IgD-negative memory B cell (primary cell): ENCODE measurements at regions not wholly inside any gene's neighbourhood (a gene's known extent, or its start where the extent isn't known, plus 50 kb on each side); places are given as distances from the start of the nearest gene placed in this dataset.
"Not testable (repeated sequence)": the region's sequence is repeated elsewhere in the genome, so short reads cannot be mapped to it uniquely, and the experiment has no call there.

Source experiments
- H3K27ac Mint-ChIP-seq, 3 donors: one replicate each; pipeline ENCODE4 v1.8.0; 2020 to 2022; ENCODE audit warnings: mild to moderate bottlenecking in 3 of 3, mixed read lengths in 3 of 3, moderate library complexity in 1 of 3
- H3K27me3 Mint-ChIP-seq: one replicate; pipeline ENCODE4 v1.8.0; 2021; ENCODE audit warnings: mixed read lengths
- H3K36me3 Mint-ChIP-seq: one replicate; pipeline ENCODE4 v1.8.0; 2020; ENCODE audit warnings: mild to moderate bottlenecking, mixed read lengths
- H3K4me1 Mint-ChIP-seq, 3 donors: one replicate each; pipeline ENCODE4 v1.8.0; 2020 to 2022; ENCODE audit warnings: mixed read lengths in 3 of 3, mild to moderate bottlenecking in 1 of 3
- H3K4me3 Mint-ChIP-seq, 4 donors: one replicate each; pipeline ENCODE4 v1.8.0; 2020 to 2022; ENCODE audit warnings: mild to moderate bottlenecking in 4 of 4, mixed read lengths in 4 of 4, moderate library complexity in 3 of 4
- H3K9me3 Mint-ChIP-seq, 3 donors: one replicate each; pipeline ENCODE4 v1.8.0; 2020 to 2021; ENCODE audit warnings: mixed read lengths in 3 of 3, mild to moderate bottlenecking in 1 of 3

DNA sequence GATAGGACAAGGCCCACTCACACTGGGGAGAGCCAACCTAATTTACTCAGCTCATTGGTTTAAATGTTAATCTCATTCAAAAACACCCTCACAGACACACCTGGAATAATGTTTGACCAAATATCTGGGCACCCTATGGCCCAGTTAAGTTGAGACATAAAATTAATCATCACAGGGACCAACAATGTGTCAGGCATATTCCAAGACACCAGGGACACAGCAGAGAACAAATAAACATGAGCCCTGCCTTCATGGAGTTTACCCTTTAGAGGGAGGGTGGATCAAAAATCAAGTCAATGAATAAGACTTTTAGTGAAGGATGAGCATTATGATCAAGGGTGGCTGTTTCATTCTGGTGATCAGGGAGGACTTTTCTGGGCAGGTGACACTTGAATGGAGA lies 98.7 kb upstream of the CHD6 start:
- Mint-ChIP-seq H3K36me3 (no peaks in the 10 kb centered on the region), H3K4me3 (no peak overlapping the region), H3K27ac (no peak overlapping the region), H3K4me1 (no peaks in the 10 kb centered on the region), H3K9me3 (peaks cover 3 to 6% (median 5%) of the 10 kb centered on the region in 3 donors), H3K27me3 (peaks cover 8% of the 10 kb centered on the region)

DNA sequence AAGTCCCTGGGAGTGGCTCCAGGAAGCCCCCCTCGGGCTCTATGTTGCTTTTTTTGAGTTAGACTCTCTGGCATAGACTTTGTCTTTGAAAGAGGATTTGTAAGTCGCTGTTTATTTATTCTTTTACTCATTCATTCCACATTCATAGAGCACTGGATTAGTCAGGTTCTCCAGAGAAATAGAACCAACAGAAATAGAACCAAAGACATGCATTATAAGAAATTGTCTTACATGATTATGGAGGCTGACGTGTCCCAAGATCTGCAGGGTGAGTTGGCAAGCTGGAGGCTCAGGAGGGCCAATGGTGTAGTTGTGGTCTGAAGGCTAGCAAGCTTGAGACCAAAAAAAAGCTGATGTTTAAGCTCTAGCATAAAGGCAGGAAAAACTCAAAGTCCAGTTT lies 98.3 kb upstream of the CHD6 start:
- peaks cover 3 to 7% (median 5%) of the 10 kb centered on the region in 3 donors for H3K9me3 Mint-ChIP-seq
- no peaks in the 10 kb centered on the region for H3K4me1 Mint-ChIP-seq
- peaks cover 8% of the 10 kb centered on the region for H3K27me3 Mint-ChIP-seq
- no peaks in the 10 kb centered on the region for H3K36me3 Mint-ChIP-seq
- H3K27ac Mint-ChIP-seq = no peak overlapping the region
- no peak overlapping the region for H3K4me3 Mint-ChIP-seq

- peaks cover 3 to 7% (median 5%) of the 10 kb centered on the region in 3 donors for H3K9me3 Mint-ChIP-seq
- H3K4me1 Mint-ChIP-seq = no peaks in the 10 kb centered on the region
- H3K27me3 Mint-ChIP-seq = peaks cover 8% of the 10 kb centered on the region
- peaks cover under 1% of the 10 kb centered on the region for H3K36me3 Mint-ChIP-seq
- H3K4me3 Mint-ChIP-seq = no peak overlapping the region
- H3K27ac Mint-ChIP-seq = no peak overlapping the region
These were observed 97.3 kb upstream of the CHD6 start for GRCh38 chr20:41715526-41715925.

DNA sequence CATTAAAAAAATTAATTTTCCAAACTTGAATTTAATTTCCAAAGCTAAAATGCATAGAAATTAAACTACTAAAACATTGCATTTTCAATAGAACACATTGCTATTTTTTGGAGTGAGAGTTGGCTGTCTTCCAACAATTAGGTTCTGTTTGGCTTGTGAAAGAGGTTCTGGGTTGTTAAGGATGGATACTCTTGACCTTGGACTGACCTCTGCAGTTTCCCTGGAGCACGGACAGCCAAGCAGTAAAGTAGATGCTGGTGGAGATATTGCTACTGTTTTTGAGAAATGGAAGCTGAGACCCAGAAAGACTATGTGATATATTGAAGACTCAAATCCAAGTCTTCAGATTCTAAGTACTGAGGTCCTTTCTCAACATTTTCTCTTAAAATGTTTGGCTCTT lies 95.9 kb upstream of the CHD6 start:
- Mint-ChIP-seq H3K36me3 (peaks cover 2% of the 10 kb centered on the region), H3K9me3 (peaks cover 3 to 7% (median 5%) of the 10 kb centered on the region in 3 donors), H3K4me1 (no peaks in the 10 kb centered on the region), H3K4me3 (no peak overlapping the region), H3K27me3 (peaks cover 8% of the 10 kb centered on the region), H3K27ac (no peak overlapping the region)

GRCh38 chr20:41704896-41705295 lies 86.7 kb upstream of the CHD6 start:
- H3K9me3 Mint-ChIP-seq = no peaks in the 10 kb centered on the region
- no peaks in the 10 kb centered on the region for H3K4me1 Mint-ChIP-seq

GRCh38 chr20:41702647-41703046 lies 84.5 kb upstream of the CHD6 start:
- Mint-ChIP-seq H3K27ac (no peak overlapping the region), H3K36me3 (peaks cover under 1% of the 10 kb centered on the region), H3K4me1 (peaks cover 2 to 3% (median 2%) of the 10 kb centered on the region in 3 donors), H3K9me3 (no peaks in the 10 kb centered on the region), H3K4me3 (no peak overlapping the region), H3K27me3 (peaks cover 1% of the 10 kb centered on the region)

More at GRCh38 chr20:41704896-41705295, 86.7 kb upstream of the CHD6 start:
- H3K27me3 Mint-ChIP-seq = no peaks in the 10 kb centered on the region
- no peak overlapping the region for H3K4me3 Mint-ChIP-seq
- no peak overlapping the region for H3K27ac Mint-ChIP-seq
- H3K36me3 Mint-ChIP-seq = no peaks in the 10 kb centered on the region

- Mint-ChIP-seq H3K36me3 (peaks cover 2% of the 10 kb centered on the region), H3K4me1 (peaks cover 3 to 6% (median 3%) of the 10 kb centered on the region in 3 donors), H3K4me3 (no peak overlapping the region), H3K27ac (no peak overlapping the region), H3K9me3 (no peaks in the 10 kb centered on the region), H3K27me3 (peaks cover 4% of the 10 kb centered on the region)
These were observed 83.6 kb upstream of the CHD6 start for GRCh38 chr20:41701588-41702348.

DNA sequence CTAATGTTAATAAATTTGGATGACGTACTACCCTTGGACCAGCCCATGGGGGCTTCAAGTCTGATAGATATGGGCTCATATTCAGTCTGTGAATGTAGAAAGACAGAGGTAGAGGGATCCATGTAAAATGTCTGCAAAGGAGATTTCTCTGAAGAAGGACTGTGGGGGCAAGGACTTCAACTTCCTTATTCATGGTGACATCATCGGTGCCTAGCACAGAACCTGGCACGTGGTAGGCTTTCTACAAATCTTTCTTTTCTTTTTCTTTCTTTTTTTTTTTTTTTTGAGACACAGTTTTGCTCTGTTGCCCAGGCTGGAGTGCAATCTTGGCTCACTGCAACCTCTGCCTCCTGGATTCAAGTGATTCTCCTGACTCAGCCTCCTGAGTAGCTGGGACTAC lies 81.5 kb upstream of the CHD6 start:
- not testable (repeated sequence) for H3K4me1 Mint-ChIP-seq, H3K36me3 Mint-ChIP-seq, H3K27ac Mint-ChIP-seq, H3K9me3 Mint-ChIP-seq, H3K4me3 Mint-ChIP-seq, H3K27me3 Mint-ChIP-seq

GRCh38 chr20:41697861-41698559 lies 79.8 kb upstream of the CHD6 start:
- peak overlapping the region in 1 of 4 donors; percentile 84 for H3K4me3 Mint-ChIP-seq

DNA sequence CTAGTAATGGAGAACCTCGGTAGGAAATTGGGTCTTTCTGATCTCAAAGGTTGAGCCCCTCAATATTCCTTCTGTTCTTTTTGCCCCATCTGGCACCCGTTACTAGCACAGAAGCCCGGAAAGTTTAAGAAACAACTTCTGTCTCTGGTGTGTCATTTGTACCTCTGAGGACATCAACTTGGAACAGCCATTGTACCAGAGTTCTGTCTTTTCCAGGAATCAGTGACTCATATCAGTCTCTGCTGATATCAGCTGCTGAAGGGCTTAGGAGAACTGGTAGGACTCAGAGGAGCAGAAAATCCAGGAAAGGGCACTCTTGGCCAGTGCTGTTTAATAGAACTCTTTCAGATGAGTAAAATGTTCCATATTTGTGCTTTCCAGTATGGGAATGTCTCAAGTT lies 78.3 kb upstream of the CHD6 start:
- Mint-ChIP-seq H3K9me3 (peaks cover 0 to 2% (median 0%) of the 10 kb centered on the region in 3 donors), H3K27ac (no peak overlapping the region), H3K4me1 (peaks cover 16 to 19% (median 17%) of the 10 kb centered on the region in 3 donors), H3K36me3 (peaks cover 2% of the 10 kb centered on the region), H3K4me3 (no peak overlapping the region), H3K27me3 (peaks cover 4% of the 10 kb centered on the region)

More at GRCh38 chr20:41697861-41698559, 79.8 kb upstream of the CHD6 start:
- peaks cover 11 to 13% (median 13%) of the 10 kb centered on the region in 3 donors for H3K4me1 Mint-ChIP-seq
- H3K36me3 Mint-ChIP-seq = peaks cover 2% of the 10 kb centered on the region
- H3K27ac Mint-ChIP-seq = peak overlapping the region in 1 of 3 donors; percentile 54
- peaks cover 0 to 2% (median 0%) of the 10 kb centered on the region in 3 donors for H3K9me3 Mint-ChIP-seq
- H3K27me3 Mint-ChIP-seq = peaks cover 4% of the 10 kb centered on the region

GRCh38 chr20:41694796-41695195 lies 76.6 kb upstream of the CHD6 start:
- H3K27me3 Mint-ChIP-seq = peaks cover 4% of the 10 kb centered on the region
- H3K36me3 Mint-ChIP-seq = peaks cover 2% of the 10 kb centered on the region
- peak overlapping the region; percentile 56 to 93 (median 86) for H3K4me3 Mint-ChIP-seq
- H3K4me1 Mint-ChIP-seq = peaks cover 16 to 19% (median 17%) of the 10 kb centered on the region in 3 donors
- peaks cover 0 to 2% (median 0%) of the 10 kb centered on the region in 3 donors for H3K9me3 Mint-ChIP-seq
- peak overlapping the region in 2 of 3 donors; percentile 67 to 69 for H3K27ac Mint-ChIP-seq

DNA sequence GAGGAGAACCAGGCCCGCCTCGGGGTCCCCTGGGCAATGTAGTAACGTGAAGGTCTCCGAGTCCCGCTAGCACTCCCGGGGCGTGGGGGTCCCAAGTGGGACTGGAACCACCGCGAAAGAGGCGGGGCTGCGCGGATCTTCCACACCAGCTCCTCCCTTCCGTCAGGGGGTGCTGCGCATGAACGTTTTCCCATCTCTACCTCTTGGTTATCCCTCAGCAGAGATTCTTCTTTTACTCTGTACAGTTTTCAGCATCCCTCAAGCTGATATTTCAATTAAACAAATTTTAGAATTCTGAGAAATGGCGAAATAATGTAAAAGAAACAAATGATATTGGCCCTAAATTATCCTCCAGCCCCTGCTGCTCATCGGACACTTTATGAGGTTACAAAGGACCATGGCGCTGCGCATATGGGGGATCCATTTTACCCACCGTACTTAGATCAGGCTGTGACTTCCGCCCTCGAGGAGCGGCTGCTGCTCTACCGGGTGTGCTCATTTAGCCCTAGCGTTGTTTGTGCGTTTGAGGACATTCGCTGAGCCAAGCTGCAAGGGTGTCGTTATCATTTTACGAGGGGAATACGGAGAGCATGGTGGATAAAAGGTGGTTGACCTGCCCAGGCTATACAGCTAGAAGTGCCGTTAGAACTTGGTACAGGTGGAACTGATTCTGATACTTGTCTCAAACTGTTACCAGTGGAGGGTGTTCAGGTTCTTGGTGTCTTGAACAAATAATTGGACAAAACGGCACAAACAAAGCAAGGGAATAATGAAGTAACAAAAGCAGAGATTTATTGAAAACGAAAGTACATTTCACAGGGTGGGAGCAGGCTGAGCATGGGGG lies 75.2 kb upstream of the CHD6 start:
- Mint-ChIP-seq H3K27ac (peak overlapping the region; percentile 67 to 97 (median 96)), H3K4me1 (peaks cover 16 to 19% (median 17%) of the 10 kb centered on the region in 3 donors), H3K27me3 (peaks cover 4% of the 10 kb centered on the region)

GRCh38 chr20:41692479-41693135 lies 74.4 kb upstream of the CHD6 start:
- H3K4me1 Mint-ChIP-seq = peaks cover 12 to 16% (median 15%) of the 10 kb centered on the region in 3 donors
- peaks cover 2% of the 10 kb centered on the region for H3K27me3 Mint-ChIP-seq
- H3K27ac Mint-ChIP-seq = peak overlapping the region; percentile 67 to 97 (median 96)
- peaks cover under 1% of the 10 kb centered on the region for H3K36me3 Mint-ChIP-seq
- H3K9me3 Mint-ChIP-seq = peaks cover 0 to 2% (median 0%) of the 10 kb centered on the region in 3 donors
- peak overlapping the region; percentile 84 to 97 (median 94) for H3K4me3 Mint-ChIP-seq

More for the DNA sequence above, 75.2 kb upstream of the CHD6 start:
- Mint-ChIP-seq H3K9me3 (peaks cover 0 to 2% (median 0%) of the 10 kb centered on the region in 3 donors), H3K36me3 (peaks cover 2% of the 10 kb centered on the region), H3K4me3 (peak overlapping the region; percentile 84 to 97 (median 94))

DNA sequence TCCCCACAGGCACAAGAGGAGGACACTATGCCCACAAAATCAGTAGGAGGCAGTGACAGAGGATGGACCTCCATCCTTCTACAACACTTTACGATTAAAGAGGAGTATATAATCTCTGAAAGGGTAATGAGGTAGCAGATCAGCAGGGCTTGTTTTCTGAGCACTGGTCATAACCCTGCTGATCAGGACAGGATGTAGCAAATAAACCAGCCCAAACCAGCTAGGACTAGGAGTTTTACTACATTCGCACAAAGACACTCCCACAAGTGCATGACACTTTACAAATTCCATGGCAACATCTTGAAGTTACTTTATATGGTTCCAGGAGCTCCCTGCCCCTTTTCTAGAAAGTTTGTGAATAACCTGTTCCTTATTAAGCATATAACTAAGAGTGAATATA lies 73.3 kb upstream of the CHD6 start:
- no peak overlapping the region for H3K27ac Mint-ChIP-seq
- H3K9me3 Mint-ChIP-seq = peaks cover 0 to 2% (median 0%) of the 10 kb centered on the region in 3 donors
- peaks cover 10 to 16% (median 14%) of the 10 kb centered on the region in 3 donors for H3K4me1 Mint-ChIP-seq
- H3K27me3 Mint-ChIP-seq = peaks cover 2% of the 10 kb centered on the region
- H3K36me3 Mint-ChIP-seq = no peaks in the 10 kb centered on the region
- peak overlapping the region in 2 of 4 donors; percentile 12 to 53 for H3K4me3 Mint-ChIP-seq
